GM20000 (cell line): ENCODE measurements at regions not wholly inside any gene's neighbourhood (a gene's known extent, or its start where the extent isn't known, plus 50 kb on each side); places are given as distances from the start of the nearest gene placed in this dataset.
"Not testable (repeated sequence)": the region's sequence is repeated elsewhere in the genome, so short reads cannot be mapped to it uniquely, and the experiment has no call there.

Experiments used
- DNase-seq: peaks from one replicate; pipeline ENCODE4 v3.0.0; 2012; ENCODE audit warnings: low spot score
- TF ChIP-seq, protein P1 (sequence below): IDR thresholded peaks from 2 replicates; pipeline ENCODE4 v1.5.1; 2012; ENCODE audit warnings: mild to moderate bottlenecking, control low read depth; ENCODE audit errors: extremely low read depth, missing control alignments

DNA sequence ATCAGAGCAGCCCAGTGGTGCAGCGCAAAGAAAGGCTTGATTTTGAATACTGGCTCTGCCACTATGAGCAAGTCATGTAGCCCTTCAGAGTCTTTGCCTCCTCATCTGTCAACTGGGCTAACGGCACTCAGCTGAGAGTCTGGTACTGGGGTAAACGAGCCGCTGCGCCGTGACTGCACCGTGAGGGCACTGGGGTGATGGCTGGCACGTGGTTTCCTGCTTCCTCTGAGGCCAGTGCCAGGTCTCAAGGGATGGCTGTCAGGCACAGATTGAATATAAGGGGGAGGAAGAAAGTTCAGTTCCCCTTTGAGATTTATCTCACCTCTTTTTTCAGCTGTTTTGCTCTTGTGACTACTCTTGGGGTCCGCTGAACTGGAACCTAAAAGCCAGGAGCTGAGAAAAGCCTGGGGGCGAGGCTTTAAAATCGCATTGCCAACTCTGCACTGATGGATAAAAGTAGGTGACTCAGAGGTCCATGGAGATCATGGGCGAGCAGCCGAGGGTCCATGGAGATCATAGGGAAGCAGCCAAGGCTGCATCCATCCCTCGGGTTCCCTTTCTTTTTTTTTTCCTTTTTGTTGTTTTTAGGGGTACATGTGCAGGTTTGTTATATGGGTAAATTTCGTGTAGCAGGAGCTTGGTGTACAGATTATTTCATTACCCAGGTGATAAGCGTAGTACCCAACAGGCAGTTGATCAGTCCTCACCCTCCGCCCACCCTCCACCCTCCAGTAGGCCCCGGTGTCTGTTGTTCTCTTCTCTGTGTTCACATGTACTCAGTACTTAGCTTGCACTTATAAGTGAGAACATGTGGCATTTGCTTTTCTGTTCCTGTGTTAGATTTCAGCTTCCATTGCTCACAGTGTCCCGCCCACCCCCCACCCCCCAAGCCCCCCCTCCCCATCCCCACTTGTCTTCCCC is 114.3 kb downstream of the SPP2 start:
- TF ChIP-seq, protein P1, sequence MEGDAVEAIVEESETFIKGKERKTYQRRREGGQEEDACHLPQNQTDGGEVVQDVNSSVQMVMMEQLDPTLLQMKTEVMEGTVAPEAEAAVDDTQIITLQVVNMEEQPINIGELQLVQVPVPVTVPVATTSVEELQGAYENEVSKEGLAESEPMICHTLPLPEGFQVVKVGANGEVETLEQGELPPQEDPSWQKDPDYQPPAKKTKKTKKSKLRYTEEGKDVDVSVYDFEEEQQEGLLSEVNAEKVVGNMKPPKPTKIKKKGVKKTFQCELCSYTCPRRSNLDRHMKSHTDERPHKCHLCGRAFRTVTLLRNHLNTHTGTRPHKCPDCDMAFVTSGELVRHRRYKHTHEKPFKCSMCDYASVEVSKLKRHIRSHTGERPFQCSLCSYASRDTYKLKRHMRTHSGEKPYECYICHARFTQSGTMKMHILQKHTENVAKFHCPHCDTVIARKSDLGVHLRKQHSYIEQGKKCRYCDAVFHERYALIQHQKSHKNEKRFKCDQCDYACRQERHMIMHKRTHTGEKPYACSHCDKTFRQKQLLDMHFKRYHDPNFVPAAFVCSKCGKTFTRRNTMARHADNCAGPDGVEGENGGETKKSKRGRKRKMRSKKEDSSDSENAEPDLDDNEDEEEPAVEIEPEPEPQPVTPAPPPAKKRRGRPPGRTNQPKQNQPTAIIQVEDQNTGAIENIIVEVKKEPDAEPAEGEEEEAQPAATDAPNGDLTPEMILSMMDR, result no peak
- DNase-seq, result no peak

DNA sequence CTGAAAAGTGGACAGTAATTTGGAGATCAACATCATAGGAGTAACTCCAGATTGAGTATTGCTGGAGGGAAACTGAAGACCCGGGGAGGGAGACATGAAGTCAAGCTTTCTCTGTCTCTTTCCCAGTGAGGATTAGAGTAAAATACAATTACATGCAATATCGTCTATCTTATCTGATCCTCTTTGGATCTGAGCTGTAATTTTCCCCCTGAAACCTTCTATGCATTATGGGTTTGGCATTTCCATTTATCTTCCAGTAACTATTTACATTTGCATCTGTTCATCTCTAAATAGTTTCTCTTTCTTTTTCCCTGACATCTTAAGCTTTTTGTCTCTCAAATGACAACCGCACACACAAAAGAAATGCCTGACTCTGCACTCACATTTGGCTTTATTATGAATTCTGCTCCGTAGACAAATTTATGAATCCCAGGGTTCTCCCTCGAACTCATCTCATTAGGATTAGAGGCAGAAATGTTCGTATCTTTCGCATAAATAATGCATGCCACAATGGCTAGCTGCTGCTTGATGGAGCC is 113.1 kb downstream of the SPP2 start:
- TF ChIP-seq, protein P1, result no peak
- DNase-seq, result no peak

DNA sequence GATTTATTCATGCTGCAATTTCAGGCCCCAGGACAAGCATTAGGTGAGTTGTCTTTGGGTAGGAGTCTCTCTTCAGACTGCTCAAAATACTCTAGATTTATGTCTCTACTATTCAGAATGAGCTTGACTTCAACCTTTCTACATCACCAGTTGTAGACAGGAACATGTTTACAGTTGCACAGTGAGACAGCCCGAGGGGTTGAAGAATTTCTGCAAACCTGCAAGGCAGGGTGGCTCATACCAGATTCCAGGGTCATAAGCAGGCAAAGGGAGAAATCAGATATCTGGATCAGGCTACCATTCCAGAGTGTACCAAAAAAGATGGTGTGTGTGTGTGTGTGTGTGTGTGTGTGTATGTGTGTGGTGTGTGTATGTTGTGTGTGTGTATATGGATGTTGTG is 112.4 kb downstream of the SPP2 start:
- TF ChIP-seq, protein P1, result no peak
- no peak for DNase-seq

DNA sequence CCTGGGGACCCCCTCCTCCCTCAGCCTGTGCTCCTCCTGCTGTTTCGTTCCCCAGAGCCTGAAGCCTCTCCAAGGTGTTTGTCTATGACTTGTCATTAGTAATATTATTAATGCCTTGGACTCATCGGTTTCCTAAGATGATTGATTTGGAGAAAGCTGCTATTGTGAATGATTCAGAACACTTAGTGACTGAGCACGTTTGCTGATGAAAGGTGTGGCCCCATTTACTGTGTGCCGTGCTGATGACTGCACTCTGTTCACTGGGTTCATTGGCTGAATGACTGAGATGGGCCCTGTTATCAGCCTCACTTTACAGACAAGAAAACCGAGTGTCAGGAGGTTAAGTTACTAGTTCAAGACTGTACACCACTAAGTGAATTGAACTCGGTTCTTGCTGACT is 111.4 kb downstream of the SPP2 start:
- TF ChIP-seq, protein P1, result no peak
- no peak for DNase-seq

DNA sequence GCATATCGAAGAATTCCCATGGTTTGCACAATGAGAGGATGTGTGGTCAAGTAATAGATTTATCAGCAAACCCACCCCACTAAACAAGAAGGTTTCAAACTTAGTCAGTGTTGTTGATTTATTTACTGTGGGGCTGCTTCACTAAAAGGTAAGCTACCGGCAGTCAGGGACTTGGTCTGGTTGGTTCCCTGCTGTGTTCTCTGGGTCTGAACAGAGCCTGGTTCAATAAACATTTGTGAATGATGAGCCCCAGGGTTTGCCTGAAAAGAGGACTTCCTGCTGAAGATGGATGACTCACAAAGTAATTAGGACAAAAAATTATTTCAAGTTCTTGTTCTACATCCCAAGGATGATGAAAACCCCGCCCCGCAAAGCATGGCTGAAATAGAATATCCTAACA is 108.3 kb downstream of the SPP2 start:
- DNase-seq, result no peak
- TF ChIP-seq, protein P1, result no peak

DNA sequence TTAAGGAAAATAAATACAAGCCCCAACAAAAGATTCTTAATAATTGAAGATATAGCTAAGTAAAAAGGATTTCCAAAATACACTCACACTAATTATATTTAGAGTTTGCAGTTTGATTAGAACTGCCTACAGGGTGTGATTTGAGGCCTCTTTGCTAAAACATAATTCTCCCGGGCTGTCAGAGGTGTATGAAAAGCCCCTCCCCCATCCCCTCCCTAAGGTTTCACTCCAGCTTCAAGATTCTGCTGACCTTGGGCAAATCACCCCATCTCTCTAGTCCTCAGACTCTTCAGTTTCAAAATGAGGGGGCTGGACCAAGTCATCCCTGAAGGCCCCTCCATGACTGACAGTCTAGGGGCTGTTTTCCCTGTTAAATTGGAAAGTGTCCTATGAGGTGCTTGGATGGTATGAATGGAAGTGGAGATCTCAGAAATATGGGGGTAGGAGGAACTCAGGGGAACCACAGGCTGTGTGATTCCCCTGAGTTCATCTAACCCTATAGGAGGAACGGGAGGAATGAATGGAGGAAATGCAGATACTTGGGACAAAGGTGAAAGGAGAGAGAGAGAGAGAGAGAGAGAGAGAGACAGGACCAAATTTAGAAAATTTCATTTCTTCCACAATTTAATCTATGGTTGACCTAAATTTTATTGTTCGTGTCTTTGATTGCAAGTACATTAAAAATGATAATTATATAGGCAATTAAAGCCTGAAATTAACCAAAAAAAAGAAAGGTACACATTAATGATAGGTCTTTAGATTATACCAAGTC is 107.5 kb downstream of the SPP2 start:
- TF ChIP-seq, protein P1, result no peak

DNA sequence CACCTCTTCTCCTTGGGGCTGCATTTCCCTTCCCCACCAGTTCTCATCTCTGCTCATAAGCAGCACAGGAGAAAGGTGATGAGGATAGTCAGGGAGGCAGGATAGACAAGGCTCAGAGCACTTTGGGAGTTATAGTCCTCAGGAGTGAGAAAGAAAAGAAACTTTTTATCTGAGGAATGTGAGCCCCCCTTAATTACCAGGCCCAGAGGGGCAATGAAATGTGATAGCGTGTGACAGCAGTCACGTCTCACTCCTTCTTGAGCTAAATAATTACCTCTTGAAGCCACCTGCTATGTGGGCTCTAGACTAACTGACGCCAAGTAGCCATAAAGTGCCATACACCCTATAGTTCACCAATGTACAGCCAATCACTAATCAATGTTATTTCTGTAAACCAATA is 105.8 kb downstream of the SPP2 start:
- no peak for DNase-seq
- TF ChIP-seq, protein P1, result no peak

More for the DNA sequence above, 107.5 kb downstream of the SPP2 start:
- no peak for DNase-seq

DNA sequence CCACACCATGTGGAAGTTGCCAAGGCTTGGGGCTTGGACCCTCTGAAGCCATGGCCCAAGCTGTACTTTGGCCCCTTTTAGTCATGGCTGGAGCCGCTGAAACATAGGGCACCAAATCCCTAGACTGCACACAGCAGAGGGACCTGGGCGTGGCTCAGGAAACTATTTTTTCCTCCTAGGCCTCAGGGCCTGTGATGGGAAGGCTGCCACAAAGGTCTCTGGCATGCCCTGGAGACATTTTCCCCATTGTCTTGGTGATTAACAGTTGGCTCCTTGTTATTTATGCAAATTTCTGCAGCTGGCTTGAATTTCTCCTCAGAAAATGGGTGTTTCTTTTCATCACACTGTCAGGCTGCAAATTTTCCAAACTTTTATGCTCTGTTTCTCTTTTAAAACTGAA is 102.3 kb downstream of the SPP2 start:
- not testable (repeated sequence) for DNase-seq
